Muscle of leg (tissue), 3 donors: ENCODE measurements at regions not wholly inside any gene's neighbourhood (a gene's known extent, or its start where the extent isn't known, plus 50 kb on each side); places are given as distances from the start of the nearest gene placed in this dataset.
"Not testable (repeated sequence)": the region's sequence is repeated elsewhere in the genome, so short reads cannot be mapped to it uniquely, and the experiment has no call there.

Source experiments
- DNase-seq: peaks from one replicate; pipeline ENCODE4 v3.0.0; 2013
- H3K27ac ChIP-seq: one replicate; pipeline ENCODE4 v1.5.1; 2013; ENCODE audit warnings: mild to moderate bottlenecking, low read length, control low read depth
- H3K27me3 ChIP-seq: one replicate; pipeline ENCODE4 v1.6.1; 2013; ENCODE audit warnings: low read length; ENCODE audit not compliant: control insufficient read depth, insufficient read depth
- H3K36me3 ChIP-seq: one replicate; pipeline ENCODE4 v1.6.1; 2013; ENCODE audit warnings: low read length; ENCODE audit not compliant: control insufficient read depth, insufficient read depth
- H3K4me1 ChIP-seq: one replicate; pipeline ENCODE4 v1.6.1; 2013; ENCODE audit warnings: low read length; ENCODE audit not compliant: control insufficient read depth, insufficient read depth
- H3K4me3 ChIP-seq: one replicate; pipeline ENCODE4 v1.5.1; 2013; ENCODE audit warnings: low read length, control low read depth
- H3K9me3 ChIP-seq: replicated peaks from 2 replicates; pipeline ENCODE4 v1.6.1; 2013; ENCODE audit warnings: low read depth, low read length; ENCODE audit not compliant: control insufficient read depth
- WGBS: methylation state at CpG from one replicate; pipeline ENCODE4 v1.1.5; 2013; ENCODE audit warnings: missing lambda C conversion rate; ENCODE audit not compliant: insufficient coverage; 5-methylcytosine and 5-hydroxymethylcytosine counted together

DNA sequence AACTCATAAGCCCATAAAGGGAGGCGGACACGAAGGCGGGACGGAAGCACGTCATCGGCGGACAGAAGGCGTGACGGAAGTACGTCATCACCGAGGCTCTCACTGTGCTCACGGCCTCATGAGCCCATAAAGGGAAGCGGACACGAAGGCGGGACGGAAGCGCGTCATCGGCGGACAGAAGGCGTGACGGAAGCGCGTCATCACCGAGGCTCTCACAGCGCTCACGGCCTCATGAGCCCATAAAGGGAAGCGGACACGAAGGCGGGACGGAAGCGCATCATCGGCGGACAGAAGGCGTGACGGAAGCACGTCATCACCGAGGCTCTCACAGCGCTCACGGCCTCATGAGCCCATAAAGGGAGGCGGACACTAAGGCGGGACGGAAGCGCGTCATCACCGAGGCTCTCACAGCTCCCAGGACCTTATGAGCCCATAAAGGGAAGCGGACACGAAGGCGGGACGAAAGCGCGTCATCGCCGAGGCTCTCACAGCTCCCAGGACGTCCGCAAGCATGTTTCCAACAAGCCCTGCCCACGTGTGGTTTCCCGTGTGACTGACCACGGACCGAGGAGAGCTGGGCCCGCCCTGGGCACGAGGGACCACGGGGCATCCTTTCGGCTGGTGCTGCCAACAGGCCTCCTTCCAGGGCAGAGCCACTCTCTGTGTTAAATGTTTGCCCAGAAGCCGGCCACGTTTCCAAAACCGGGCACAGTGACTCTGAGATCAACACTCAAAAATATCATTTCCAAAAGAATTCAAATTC is 182.7 kb upstream of the SALL3 start:
- H3K4me3 ChIP-seq = no peak overlapping the region
- no peak overlapping the region for H3K27ac ChIP-seq
- 92% methylated on average over 62 of the region's 67 CpGs for WGBS
- H3K36me3 ChIP-seq = no peaks in the 10 kb centered on the region
- no peak for DNase-seq
- H3K4me1 ChIP-seq = no peaks in the 10 kb centered on the region
- H3K27me3 ChIP-seq = peaks cover 2% of the 10 kb centered on the region
- H3K9me3 ChIP-seq = no peaks in the 10 kb centered on the region

DNA sequence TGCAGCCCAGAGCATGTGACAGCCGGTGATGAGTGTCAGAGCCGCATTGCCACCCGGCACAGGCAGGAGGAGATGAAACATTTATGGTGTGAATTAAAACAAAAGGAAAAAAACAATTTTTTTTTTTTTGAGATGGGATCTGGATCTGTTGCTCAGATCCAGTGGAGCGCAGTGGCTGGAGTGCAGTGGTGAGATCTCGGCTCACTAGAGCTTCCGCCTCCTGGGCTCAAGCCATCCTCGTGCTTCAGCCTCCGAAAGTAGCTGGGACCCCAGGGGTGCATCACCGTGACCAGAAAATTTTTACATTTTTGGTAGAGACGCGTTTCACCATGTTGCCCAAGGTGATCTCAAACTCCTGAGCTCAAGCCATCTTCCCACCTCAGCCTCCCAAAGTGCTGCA is 182.1 kb upstream of the SALL3 start:
- no peak for DNase-seq
- WGBS = 89% methylated on average over 9 of the region's 11 CpGs
- no peak overlapping the region for H3K4me3 ChIP-seq

DNA sequence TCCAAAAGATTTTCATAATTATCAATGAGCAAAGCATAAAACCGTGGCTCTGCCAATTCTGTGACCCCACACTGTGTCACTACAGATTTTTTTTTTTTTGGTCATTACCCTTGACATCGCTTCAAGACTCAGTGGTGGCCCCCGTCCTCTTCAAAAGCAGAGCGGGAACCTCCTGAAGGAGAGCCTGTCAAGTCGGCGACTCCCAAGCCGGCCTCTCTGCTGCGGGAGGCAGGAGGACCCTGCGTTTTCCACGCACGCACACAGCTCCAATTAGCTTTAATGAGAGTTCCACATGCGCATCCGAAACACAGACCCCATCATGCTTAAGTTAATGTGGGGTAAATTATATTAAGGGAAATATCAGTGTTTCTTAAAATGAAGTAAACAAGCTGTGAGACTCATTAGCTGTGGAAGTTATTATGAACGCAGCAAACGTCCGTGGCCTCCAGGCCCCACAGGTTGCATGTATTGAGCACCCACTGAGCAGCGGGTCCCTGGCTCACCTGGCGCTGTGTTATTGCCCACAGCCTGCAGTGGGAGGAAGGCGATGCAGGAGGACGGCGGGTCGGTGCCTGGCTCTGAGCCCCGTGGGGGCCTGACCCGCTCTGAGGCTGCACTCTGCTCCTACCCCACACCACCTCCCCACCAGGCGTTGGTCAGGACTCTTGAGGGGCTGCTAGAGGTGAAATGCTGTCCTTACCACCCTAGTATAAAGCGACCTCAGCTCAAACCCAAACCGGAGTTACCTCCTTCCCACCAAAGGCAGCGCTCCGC is 181.0 kb upstream of the SALL3 start:
- no peaks in the 10 kb centered on the region for H3K9me3 ChIP-seq
- H3K4me3 ChIP-seq = no peak overlapping the region
- H3K27me3 ChIP-seq = no peaks in the 10 kb centered on the region
- H3K36me3 ChIP-seq = no peaks in the 10 kb centered on the region
- WGBS = 74% methylated on average over 24 of the region's 29 CpGs
- no peak for DNase-seq
- no peak overlapping the region for H3K27ac ChIP-seq
- no peaks in the 10 kb centered on the region for H3K4me1 ChIP-seq

More for the DNA sequence above, 182.1 kb upstream of the SALL3 start:
- no peaks in the 10 kb centered on the region for H3K4me1 ChIP-seq
- H3K36me3 ChIP-seq = no peaks in the 10 kb centered on the region
- H3K27ac ChIP-seq = no peak overlapping the region
- H3K27me3 ChIP-seq = peaks cover 2% of the 10 kb centered on the region
- H3K9me3 ChIP-seq = no peaks in the 10 kb centered on the region

DNA sequence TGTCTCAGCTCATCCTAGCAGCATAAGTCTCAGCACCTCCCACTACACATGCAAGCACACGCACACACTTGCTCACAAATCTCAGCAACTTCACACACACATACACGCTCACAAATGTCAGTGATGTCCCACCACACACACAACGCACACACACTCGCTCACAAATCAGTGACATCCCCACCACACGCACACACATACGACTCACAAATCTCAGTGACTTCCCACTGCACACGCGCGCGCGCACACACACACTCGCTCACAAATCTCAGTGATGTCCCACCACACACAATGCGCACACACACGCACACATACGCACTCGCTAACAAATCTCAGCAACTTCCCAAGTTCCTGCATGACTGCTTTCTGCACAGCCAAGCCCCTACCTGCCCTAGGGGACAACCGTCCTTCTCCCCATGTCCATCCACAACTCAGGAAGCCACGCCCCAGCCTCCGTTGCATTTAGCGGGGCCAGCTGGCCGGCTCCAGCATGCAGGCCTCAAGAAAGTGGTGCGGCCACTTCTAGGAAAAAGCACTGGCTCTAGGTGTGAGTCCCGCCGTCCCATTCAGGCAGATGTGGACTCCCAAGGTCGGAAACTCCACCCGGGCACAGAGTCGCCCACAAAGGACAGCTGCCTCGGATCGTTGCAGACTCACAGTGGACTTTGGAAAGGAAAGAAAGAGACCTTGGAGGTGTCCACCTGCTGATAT is 180.1 kb upstream of the SALL3 start:
- no peaks in the 10 kb centered on the region for H3K27me3 ChIP-seq
- H3K4me3 ChIP-seq = no peak overlapping the region
- DNase-seq = no peak
- no peak overlapping the region for H3K27ac ChIP-seq
- H3K36me3 ChIP-seq = no peaks in the 10 kb centered on the region
- H3K4me1 ChIP-seq = no peaks in the 10 kb centered on the region
- WGBS = 86% methylated on average over 28 of the region's 29 CpGs
- H3K9me3 ChIP-seq = no peaks in the 10 kb centered on the region

DNA sequence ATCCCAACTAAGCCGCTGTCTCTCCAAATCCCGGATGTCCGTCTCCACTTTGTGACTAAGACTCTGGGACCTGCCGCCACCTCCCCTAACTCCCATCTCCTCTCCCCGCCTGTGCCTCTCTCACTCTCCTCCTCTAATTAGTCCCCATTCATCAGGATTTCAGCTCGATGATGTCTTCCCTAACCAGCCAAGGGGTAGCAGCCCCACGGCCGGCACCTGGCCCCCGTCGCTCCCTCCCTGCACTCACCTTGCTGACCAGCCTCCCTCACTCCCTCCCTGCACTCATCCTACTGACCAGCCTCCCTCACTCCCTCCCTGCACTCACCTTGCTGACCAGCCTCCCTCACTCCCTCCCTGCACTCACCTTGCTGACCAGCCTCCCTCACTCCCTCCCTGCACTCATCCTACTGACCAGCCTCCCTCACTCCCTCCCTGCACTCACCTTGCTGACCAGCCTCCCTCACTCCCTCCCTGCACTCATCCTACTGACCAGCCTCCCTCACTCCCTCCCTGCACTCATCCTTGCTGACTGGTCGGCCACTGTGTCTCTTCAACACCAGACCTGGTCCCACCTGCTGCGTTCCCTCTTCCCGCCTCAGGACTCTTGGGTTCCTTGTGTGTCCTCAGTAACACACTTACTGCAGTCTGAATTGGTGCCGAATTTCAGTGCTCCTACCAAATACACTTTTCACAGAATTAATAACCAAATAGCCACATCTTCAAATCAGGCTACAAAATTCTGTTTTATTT is 179.3 kb upstream of the SALL3 start:
- H3K36me3 ChIP-seq, H3K9me3 ChIP-seq, H3K4me1 ChIP-seq, H3K27me3 ChIP-seq, DNase-seq, H3K27ac ChIP-seq, H3K4me3 ChIP-seq: not testable (repeated sequence)
- 77% methylated on average over 13 of the region's 14 CpGs for WGBS

DNA sequence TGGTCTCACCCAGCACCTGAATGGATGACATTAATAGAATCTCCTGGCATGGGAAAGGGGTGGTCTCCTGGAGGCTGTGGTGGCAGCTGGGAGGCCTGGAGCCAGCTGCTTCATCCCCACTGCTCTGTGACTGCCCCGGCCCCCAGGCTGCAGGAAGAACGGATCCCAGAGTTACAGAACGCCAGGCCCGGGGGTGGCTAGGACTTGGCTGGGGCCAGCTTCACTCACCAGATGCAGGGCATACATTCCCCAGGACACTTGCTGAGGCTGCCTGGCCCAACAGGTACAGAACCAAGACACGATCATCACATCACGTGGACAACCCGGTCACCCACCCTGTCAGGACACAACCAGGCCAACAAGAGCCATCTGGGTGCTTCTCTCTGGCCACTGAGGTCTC is 178.6 kb upstream of the SALL3 start:
- Histone ChIP-seq H3K4me3 (no peak overlapping the region), H3K9me3 (no peaks in the 10 kb centered on the region), H3K36me3 (no peaks in the 10 kb centered on the region), H3K27ac (no peak overlapping the region), H3K27me3 (no peaks in the 10 kb centered on the region), H3K4me1 (no peaks in the 10 kb centered on the region)
- DNase-seq = no peak
- 65% methylated on average over 7 of the region's 7 CpGs for WGBS

DNA sequence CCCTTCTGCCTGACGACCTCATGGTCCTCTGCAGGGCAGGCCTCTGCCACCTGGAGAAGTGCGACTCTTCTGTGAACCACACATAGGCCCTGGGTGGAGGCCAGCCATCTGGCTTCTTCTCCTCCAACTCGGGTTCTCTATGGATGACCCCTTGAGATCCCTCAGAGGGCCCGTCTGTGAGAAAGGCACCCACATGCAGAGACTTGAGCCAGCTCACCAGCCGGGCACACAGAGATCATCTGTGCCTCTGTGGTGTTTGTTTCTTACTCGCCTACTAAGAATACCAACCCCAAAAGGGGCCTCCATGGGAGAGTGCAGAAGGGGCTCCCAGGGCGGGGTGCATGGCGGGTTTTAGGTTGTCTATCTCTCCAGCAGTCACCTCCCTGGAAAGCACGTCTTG is 176.5 kb upstream of the SALL3 start:
- no peaks in the 10 kb centered on the region for H3K27me3 ChIP-seq
- no peak for DNase-seq
- H3K36me3 ChIP-seq = no peaks in the 10 kb centered on the region
- H3K4me3 ChIP-seq = no peak overlapping the region
- no peaks in the 10 kb centered on the region for H3K4me1 ChIP-seq
- WGBS = 90% methylated on average over 7 of the region's 9 CpGs
- no peaks in the 10 kb centered on the region for H3K9me3 ChIP-seq
- H3K27ac ChIP-seq = no peak overlapping the region

DNA sequence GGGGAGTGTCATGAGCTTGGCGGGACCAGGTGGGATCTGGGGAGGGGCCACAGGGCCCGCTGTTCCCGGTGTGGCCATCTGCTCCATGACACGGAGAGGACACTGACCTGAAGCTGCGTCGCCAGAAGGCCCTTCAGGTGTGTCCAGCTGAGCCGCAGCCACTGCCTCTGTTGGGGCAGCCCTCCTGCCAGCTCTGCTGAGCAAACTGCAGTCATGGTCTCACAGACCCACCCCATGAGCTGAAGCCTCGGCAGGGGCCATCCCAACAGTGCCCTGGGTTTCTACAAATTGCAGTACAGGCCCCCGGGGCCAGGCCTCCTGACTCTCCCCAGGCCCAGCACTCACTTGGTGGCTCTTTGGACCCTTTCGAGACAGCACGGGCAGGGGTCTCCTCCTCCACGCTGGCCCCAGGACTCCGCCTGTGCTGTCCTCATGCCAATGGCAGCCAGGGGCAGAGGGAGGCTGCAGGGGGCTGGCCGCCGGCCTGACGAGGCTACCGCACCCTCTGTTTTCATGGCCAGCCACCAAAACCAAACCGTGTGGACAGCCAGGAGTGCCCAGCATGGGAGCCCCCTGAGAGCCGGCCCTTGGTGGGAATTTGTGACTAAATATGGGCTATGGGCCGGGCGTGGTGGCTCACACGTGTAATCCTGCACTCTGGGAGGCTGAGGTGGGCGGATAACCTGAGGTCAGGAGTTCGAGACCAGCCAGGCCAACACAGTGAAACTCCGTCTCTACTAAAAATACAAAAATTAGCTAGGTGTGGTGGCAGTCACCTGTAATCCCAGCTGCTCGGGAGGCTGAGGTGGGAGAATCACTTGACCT is 175.2 kb upstream of the SALL3 start:
- H3K4me1 ChIP-seq = no peaks in the 10 kb centered on the region
- 87% methylated on average over 22 of the region's 26 CpGs for WGBS
- H3K27ac ChIP-seq = no peak overlapping the region
- H3K36me3 ChIP-seq = no peaks in the 10 kb centered on the region
- H3K9me3 ChIP-seq = no peaks in the 10 kb centered on the region
- DNase-seq = no peak
- H3K4me3 ChIP-seq = no peak overlapping the region
- no peaks in the 10 kb centered on the region for H3K27me3 ChIP-seq

DNA sequence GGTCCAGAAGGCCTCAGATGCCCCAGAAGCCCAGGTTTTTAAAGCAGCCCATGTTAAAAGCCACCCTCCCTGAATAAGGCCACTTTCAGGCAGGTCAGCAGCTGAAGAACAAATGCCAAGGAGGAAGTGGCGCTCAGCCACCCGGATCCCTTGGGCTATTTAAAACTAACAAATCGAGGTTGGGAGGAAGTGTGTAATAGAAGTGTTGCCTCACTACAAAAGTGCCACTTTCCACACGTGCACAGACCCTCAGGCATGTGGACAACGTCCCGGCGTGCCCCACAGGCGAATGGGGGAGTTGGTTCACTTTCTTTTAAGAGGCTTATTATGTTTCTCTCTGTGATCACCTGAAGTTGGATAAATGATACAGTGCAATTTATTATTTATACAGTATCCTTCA is 173.8 kb upstream of the SALL3 start:
- Histone ChIP-seq H3K9me3 (no peaks in the 10 kb centered on the region), H3K27ac (no peak overlapping the region), H3K4me3 (no peak overlapping the region), H3K4me1 (no peaks in the 10 kb centered on the region), H3K27me3 (no peaks in the 10 kb centered on the region), H3K36me3 (no peaks in the 10 kb centered on the region)
- no CpG with 5 or more reads among the region's 8 CpGs for WGBS
- no peak for DNase-seq
